Esophagus squamous epithelium (tissue), 5 donors: ENCODE measurements at regions not wholly inside any gene's neighbourhood (a gene's known extent, or its start where the extent isn't known, plus 50 kb on each side); places are given as distances from the start of the nearest gene placed in this dataset.

Experiments
- DNase-seq: peaks from one replicate; lab custom pipeline; 2025; lab: John Stamatoyannopoulos, UW
- H3K27ac ChIP-seq, 4 donors: fragments of 200-600 bp; sonication (generic); one replicate each; pipeline ENCODE4 v1.5.1; 2016 to 2019; ENCODE audit warnings: mild to moderate bottlenecking in 1 of 4
- H3K27me3 ChIP-seq, 4 donors: fragments of 200-600 bp; sonication (generic); 1 replicate in 3 of 4; 2 replicates in 1 of 4; pipeline versions ENCODE4 v1.5.1 to v1.6.0; 2017 to 2021; ENCODE audit warnings: antibody characterized with exemption in 1 of 4
- H3K36me3 ChIP-seq, 3 donors: fragments of 200-600 bp; sonication (generic); one replicate each; pipeline ENCODE4 v1.5.1; 2016 to 2019
- H3K4me1 ChIP-seq, 3 donors: fragments of 200-600 bp; sonication (generic); one replicate each; pipeline ENCODE4 v1.5.1; 2017 to 2019
- H3K4me3 ChIP-seq, 4 donors: fragments of 200-600 bp; sonication (generic); 1 replicate in 3 of 4; 2 replicates in 1 of 4; pipeline ENCODE4 v1.5.1; 2016 to 2019; ENCODE audit warnings: mild to moderate bottlenecking in 2 of 4, moderate library complexity in 1 of 4
- H3K9me3 ChIP-seq, 3 donors: fragments of 200-600 bp; sonication (generic); one replicate each; pipeline ENCODE4 v1.5.1; 2016 to 2019
- CTCF ChIP-seq, 6 experiments: fragments of 450-650 bp in 4 of 6; fragments of 200-600 bp in 2 of 6; sonication (generic) in 2 of 6; IDR thresholded peaks; one replicate each; pipeline ENCODE4 v1.5.1; 2016 to 2019; ENCODE audit warnings: antibody characterized with exemption in 6 of 6, mild to moderate bottlenecking in 4 of 6, moderate library complexity in 4 of 6
- POLR2A ChIP-seq, 4 donors: fragments of 450-650 bp; IDR thresholded peaks; one replicate each; pipeline ENCODE4 v1.6.1; 2017; ENCODE audit warnings: antibody characterized with exemption in 4 of 4, mild to moderate bottlenecking in 4 of 4, moderate library complexity in 3 of 4
- WGBS, 2 donors: methylation state at CpG; one replicate each; pipeline ENCODE4 v1.1.5; 2018; 5-methylcytosine and 5-hydroxymethylcytosine counted together
- intact Hi-C: fragments of 100-400 bp; cut with DNase I; formaldehyde crosslinking; loops from one replicate; pipeline ENCODE4 v1.15.0; 2022
- donor health status: DM: yes; HTN: yes; CAD: no.

DNA sequence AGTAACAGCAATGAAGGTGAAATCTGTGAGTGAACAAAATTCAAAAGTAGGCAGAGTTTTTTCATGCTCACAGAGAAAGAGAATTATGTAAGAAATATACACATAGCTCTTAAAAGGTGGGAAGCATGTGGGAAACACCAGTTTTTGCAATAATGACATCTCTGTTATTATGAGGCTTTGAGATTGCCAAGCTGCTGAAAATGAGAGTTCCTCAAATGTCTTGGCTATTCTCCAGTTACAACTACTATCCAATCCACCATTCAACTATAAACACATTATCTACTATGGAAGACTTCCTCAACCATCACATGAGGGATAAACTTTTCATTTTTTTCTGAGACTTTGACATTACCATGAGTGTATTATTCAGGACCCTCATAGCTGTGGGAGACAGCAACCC is 420.8 kb upstream of the ACTBL2 start:
- Histone ChIP-seq H3K36me3 (no peaks in the 10 kb centered on the region), H3K9me3 (no peaks in the 10 kb centered on the region), H3K27ac (no peak overlapping the region), H3K4me3 (no peak overlapping the region), H3K27me3 (no peaks in the 10 kb centered on the region), H3K4me1 (no peaks in the 10 kb centered on the region)
- TF ChIP-seq CTCF (IDR thresholded peaks at IDR 0.05): no peak
- no peak for TF ChIP-seq POLR2A (IDR thresholded peaks at IDR 0.05)
- intact Hi-C loops: no loop called here
- no peak for DNase-seq

DNA sequence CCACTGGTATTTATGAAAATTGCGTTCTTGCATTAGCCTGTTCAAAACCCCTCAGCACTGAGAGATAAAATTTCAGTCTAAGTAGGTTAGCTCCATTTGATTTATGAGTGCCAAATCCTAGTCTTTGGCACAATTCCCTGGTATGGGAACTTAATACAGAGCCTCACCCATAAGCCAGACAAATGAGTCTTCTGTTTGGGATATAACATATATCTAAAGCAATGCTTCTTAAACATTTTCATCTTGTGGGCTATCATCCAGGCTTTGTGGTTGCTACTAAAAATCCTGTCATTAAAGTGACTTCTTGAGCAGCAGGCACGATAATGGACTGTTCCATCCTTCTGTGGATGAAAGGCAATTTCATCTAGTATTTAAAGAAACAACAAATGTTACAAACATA is 419.5 kb upstream of the ACTBL2 start:
- H3K27ac ChIP-seq: no peak overlapping the region
- intact Hi-C loops: no loop called here
- 45 to 54% methylated on average over 2 of the region's 2 CpGs for WGBS, 2 donors
- H3K4me3 ChIP-seq: no peak overlapping the region
- H3K4me1 ChIP-seq: no peaks in the 10 kb centered on the region
- no peaks in the 10 kb centered on the region for H3K36me3 ChIP-seq
- no peak for DNase-seq
- no peaks in the 10 kb centered on the region for H3K27me3 ChIP-seq
- no peak for TF ChIP-seq CTCF (IDR thresholded peaks at IDR 0.05)
- TF ChIP-seq POLR2A (IDR thresholded peaks at IDR 0.05): no peak
- no peaks in the 10 kb centered on the region for H3K9me3 ChIP-seq

- Histone ChIP-seq H3K9me3 (no peaks in the 10 kb centered on the region), H3K36me3 (no peaks in the 10 kb centered on the region), H3K4me3 (no peak overlapping the region), H3K27me3 (no peaks in the 10 kb centered on the region), H3K4me1 (no peaks in the 10 kb centered on the region), H3K27ac (no peak overlapping the region)
- no peak for DNase-seq
- intact Hi-C loops: no loop called here
- WGBS, 2 donors: 53 to 61% methylated on average over 4 of the region's 4 CpGs
- TF ChIP-seq POLR2A (IDR thresholded peaks at IDR 0.05): no peak
- no peak for TF ChIP-seq CTCF (IDR thresholded peaks at IDR 0.05)
Measured at GRCh38 chr5:57900381-57900944, 417.9 kb upstream of the ACTBL2 start.

DNA sequence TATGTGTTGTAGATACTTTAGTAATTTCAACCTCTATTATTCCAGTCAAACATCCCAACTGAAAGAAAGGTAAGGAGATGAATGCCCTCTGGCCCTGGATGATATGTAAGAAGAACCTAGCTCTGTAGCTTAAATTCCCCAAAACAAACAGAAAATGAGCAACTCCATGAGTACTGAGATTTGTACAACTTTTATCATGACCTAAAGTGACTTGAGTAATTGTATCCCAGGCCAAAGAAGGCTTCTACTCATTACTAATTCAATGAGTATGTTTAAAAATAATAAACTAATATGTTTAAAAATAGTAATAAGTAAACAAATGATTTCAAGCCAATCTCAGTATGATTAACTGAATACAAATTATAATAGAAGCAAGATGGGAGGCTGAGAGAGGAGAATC is 414.0 kb upstream of the ACTBL2 start:
- intact Hi-C loops: no loop called here
- Histone ChIP-seq H3K4me3 (no peak overlapping the region), H3K36me3 (no peaks in the 10 kb centered on the region), H3K27me3 (no peaks in the 10 kb centered on the region), H3K27ac (no peak overlapping the region), H3K9me3 (no peaks in the 10 kb centered on the region), H3K4me1 (no peaks in the 10 kb centered on the region)
- DNase-seq: no peak
- TF ChIP-seq CTCF (IDR thresholded peaks at IDR 0.05) (no peak), POLR2A (IDR thresholded peaks at IDR 0.05) (no peak)

GRCh38 chr5:57895766-57896165 is 413.2 kb upstream of the ACTBL2 start:
- no peaks in the 10 kb centered on the region for H3K4me1 ChIP-seq
- no peak overlapping the region for H3K4me3 ChIP-seq
- 35 to 63% methylated on average over 1 of the region's 1 CpG for WGBS, 2 donors
- H3K27me3 ChIP-seq: no peaks in the 10 kb centered on the region
- H3K27ac ChIP-seq: no peak overlapping the region
- intact Hi-C loops: no loop called here
- no peaks in the 10 kb centered on the region for H3K9me3 ChIP-seq
- no peaks in the 10 kb centered on the region for H3K36me3 ChIP-seq
- TF ChIP-seq POLR2A (IDR thresholded peaks at IDR 0.05) (no peak), CTCF (IDR thresholded peaks at IDR 0.05) (no peak)
- no peak for DNase-seq
